Eye (tissue), 1 donor: ENCODE measurements at regions not wholly inside any gene's neighbourhood (a gene's known extent, or its start where the extent isn't known, plus 50 kb on each side); places are given as distances from the start of the nearest gene placed in this dataset.
"Not testable (repeated sequence)": the region's sequence is repeated elsewhere in the genome, so short reads cannot be mapped to it uniquely, and the experiment has no call there.

Experiments
- DNase-seq: peaks from one replicate; pipeline ENCODE4 v3.0.0-alpha.2; 2015

DNA sequence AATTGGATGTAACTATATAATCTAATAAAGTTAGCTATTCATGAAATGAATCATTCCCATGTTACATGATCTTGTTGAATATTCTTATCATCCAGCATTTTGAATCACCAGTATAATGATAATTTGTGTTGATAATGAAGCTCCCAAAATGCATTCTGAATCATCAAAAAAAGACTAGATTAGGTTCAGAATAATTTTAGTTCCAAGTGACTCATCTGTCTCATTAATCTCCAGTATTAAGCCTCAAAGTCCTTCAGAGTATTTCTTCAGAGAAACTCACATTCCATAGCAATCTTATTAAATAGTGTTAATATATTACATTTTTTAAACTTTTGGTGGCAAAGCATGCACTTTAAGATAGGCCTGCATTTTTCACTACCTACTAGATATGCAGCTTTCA lies 207.5 kb downstream of the SLITRK5 start:
- no peak for DNase-seq

DNA sequence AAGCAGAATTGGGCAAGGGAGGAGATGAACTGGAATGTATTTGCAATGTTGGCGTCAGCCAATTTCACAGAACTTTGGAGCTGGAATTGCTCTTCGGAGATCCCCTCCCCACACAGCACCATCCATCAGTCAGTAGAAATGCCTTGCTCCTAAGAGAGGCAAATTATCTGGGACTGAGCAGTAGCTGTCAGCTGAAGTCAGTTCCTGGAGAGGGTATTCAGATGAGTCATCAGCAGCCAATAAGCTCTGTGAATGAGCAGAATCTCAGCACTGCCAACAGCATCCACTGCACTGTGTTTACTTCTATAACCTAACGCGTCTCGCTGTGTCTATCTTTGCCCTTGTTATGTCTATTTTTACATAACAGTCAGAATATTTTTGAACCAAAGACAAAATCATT lies 213.7 kb downstream of the SLITRK5 start:
- DNase-seq = no peak

DNA sequence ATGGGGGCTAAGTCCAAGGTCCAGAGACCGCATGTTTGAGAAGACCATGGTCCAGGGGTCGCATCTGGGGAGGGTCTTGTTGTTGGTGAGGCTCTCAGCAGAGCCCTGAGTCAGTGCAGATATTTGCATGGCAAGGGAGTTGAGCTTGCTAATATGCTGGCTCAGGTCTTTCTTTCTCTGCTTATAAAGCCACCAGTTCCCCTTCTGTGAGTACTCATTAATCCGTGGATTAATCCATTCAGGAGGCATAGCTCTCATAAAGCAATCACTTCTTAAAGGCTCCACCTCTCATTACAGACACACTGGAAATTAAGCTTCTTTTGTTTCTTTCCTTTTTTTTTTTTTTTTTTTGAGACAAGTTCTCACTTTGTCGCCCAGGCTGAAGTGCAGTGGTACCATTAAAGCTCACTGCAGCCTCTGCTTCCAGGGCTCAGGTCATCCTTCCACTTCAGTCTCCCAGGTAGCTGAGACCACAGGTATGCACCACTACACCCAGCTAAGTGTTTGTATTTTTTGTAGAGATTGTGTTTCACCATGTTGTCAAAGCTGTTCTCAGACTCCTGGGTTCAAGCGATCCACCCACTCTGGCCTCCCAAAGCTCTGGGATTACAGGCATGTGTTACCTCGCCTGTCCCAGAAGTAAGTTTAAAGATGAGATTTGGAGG lies 216.4 kb downstream of the SLITRK5 start:
- no peak for DNase-seq

DNA sequence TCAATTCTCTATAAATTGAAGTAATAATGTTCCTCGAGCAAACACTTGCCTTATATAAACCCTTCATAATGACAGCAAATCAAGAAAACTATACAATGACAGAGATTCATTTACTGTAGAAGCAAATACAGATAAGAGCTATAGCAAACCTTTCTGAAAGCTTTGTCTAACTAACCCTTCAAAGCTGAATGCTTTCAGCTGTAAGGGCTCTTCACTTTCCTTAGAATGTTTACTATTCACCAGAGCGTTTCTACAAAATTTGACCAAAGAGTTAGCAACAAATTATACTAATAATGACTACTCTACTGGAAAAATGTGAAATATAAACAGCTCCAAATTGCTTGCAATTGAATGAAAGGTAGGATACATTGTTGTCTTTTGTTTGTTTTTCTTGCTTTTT lies 218.1 kb downstream of the SLITRK5 start:
- no peak for DNase-seq

DNA sequence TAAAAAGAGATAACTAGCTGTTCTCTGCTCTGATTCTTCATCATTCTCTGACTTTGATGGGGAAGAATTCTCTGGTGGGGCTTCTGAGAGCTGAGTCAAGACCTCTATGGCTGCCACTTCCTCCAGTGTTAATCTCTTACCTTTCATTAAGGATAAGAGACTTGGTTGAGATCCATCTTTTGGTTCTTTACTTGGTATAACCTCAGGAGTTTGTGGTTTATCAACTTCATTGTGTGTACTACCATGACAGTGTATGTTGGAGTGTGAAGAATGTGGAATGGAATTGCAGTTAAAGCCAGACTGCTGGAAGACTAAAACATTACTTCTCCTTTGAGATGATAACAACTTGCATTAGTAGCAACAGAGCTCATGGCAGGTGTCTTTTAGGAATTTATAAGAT lies 222.0 kb downstream of the SLITRK5 start:
- DNase-seq = no peak

DNA sequence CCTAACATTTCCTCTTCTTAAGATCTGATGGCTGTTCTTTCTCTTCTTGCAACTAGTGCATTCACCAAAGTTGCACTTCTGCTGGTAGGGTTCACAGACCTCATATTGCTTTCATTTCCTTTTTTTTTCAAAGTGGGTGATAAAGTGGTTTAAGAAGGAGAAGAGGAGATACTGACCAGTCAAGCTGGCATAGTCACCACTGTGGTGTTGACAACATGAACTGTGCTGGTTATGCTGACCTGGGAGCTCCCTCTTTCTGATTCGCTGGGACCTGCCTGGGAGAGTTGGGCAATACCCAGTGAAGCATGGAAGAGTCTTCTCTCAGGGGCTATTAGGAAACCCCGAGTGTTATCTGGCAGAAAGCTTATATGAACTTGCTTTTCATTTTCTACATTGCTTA lies 222.9 kb downstream of the SLITRK5 start:
- DNase-seq = no peak

DNA sequence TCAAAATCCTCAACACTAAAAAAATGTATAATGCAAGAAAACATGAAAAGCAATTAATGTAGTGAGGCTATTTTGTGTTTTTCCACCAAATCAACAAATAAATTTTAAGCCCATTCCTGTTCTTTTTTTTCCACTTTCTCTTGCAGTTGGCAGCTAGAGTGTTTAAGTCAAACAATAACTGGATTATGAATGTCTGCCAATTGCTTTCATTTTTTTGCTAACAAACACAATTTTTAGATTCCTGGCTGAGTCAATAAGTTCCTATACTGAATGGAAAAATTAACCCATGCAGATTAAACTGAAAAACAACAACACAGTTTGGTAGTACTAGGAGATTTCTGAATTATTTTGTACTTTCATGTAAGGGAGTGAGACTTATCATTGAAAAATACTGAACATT lies 232.4 kb downstream of the SLITRK5 start:
- no peak for DNase-seq

DNA sequence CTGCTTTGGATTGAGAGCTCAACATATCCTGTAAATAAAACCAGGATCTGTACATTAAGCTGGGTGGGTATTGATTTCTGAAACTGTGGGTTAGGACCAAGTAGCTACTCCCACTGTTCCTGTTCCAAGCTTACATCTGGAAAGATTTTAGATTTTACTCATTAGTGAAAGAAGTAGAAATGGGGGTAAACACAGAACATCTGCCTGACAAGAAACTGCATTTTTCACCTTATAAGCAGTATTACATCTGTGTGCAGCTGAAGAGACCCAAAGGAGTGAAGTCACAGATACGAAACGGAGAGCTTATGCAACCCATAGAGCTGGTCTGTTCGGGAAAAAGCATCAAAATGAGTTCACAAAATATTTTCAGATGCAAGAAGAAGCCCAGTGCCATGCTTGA lies 235.2 kb downstream of the SLITRK5 start:
- DNase-seq = no peak

DNA sequence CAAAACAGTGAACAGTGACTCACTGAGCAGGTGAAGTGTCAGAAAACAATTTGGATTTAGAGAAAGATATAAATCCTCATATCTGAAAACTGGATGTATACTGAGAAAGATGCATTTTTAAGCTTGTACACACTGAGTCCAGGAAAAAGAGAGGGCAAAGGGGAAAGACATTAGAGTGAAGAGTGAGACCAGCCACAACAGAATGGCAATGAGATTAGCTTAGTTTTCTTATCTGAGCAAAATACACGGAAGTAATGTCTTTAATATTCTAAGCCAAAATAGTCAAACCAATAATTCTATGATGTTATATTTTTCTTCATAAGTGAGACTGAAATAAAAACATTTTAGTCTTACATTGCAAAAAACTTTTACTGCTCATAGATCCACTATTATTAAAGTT lies 236.0 kb downstream of the SLITRK5 start:
- DNase-seq = no peak

DNA sequence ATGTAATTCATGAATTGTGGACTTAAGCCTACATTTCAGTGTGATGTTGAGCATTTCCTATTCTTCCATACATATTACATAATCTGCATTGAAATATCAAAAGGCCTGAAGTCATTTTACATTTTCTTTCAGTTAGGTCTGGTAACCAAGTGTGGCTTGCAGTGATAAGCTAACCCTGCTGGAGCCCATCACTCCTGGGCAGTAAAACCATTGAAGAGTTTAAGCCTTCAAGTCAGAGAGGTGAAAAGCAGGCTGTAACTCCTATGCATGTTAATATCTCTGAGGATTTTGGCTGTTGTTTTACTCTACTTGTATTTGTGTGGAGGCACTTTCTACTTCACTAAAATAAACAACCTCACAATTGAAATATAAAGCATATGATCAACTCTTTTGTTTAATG lies 248.8 kb downstream of the SLITRK5 start:
- no peak for DNase-seq

DNA sequence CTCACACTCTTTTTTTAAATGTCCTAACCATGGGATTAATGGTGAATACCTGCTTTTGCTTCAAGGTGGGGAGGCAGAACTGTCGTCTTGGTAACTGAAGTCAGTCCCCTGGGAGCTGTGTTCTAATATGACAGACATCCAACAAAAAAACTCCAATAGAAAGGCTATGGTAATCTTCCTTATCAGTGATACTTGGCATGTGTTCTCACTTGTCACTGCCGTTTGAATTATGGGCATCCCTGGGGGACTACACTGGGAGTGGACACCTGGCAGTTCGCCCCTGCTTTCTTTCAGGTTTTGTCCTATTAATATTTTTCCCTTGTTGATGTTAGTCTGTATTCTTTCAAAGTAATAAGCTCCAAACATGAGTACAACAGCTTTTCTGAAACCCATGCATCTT lies 252.6 kb downstream of the SLITRK5 start:
- no peak for DNase-seq

DNA sequence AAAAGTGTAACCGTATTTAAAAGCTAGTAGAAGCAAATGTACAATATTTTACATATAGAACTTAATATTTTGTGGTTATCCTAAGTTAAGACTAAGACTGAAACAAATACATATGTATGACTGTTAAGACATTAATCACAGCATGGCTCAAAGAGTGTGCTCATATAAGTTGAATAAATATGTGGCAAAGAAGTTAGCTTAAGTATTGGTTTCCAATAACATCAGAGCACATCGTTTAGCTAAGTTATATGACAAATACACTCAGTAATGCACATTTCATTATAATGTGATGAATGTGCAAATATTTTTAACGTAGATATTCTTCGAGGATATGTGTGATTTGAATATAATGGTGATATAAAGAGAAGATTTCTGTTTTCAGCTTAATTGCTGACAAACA lies 253.8 kb downstream of the SLITRK5 start:
- DNase-seq = no peak

DNA sequence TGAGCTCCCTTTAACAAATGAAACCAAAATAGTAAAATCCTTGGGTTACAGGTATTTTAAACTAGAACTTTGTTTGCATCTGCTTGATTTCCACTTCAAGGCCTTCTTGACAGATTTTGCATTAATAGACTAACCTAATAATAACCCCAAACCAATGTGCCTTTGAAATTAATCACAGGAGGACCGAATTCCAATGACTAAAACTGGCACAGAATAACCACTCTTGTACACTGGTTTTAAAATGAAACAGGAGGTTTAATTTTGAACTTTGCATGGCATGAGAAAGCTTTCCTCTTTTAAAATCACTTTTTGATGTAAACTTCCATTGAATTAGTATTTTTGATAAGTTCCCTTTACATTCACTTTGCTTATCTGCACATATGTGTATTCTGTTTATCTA lies 269.6 kb downstream of the SLITRK5 start:
- DNase-seq = no peak

DNA sequence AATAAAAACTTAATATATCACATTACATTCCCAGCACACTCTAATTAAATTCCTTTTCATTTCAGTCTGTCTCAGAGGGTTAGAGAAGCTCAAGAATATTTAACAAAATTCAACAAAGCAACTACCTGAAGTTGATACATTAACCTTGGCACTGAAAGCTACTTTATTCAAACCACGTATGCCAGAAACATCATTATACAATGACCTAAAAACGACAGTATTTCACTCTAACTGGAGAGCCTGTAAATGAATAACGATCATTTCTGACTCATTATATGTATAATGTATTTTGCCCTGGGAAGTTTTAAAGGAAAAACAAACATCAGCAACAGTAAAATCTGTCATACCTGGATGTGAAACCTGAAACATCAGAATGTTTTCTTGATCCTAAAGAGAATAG lies 270.1 kb downstream of the SLITRK5 start:
- DNase-seq = no peak

DNA sequence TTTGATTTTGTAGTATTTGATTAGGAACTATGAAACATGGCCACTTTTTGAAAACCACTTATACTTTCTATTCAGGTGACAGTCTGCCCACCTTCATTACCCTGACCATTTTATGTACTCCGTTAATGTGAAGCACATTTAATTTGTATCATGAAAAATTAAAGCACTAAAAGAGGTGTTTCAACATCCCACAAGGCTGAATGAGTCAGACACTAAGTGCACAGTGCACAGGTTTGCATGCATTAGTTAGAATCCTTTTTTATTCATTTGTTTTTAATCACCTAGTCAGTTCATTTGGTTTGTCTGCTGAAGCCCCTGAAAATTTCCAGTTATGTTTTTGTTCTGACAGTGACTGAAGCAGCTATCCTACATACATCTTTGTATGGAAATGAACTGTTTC lies 271.0 kb downstream of the SLITRK5 start:
- DNase-seq = no peak

DNA sequence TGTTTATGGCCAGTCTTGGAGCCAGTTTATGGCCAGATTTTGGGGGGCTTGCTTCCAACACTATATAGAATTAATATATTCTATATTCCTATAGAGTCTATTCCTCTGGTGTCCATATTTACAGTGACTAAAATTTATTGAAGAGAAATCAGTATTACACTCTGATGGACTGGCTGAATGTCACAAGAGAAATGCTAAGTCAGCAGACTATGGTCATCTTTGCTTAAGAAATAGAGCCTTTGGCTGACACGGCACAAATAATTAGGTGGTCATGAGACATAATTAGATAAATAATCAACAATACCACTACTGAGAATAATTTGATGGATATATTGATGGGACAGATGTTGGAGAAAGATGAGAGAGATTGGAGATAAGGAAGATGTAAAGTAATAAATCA lies 272.9 kb downstream of the SLITRK5 start:
- no peak for DNase-seq

DNA sequence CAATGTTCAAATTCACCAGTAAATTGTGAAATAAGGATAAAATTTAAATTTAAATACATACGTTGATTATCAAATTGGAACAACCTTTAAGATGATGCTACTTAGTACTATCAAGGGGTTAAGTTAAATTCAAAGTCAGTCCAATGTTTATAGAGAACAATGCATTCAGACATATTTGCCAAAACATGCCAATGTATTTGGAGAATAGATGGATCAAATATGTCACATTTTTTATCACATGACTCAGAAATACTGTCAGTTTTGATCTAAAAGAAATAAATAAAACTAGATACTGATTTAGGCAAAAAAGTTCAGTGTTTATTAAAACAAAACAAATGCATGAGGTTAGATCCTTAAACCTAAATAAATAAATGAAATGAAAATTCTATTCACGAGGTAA lies 281.2 kb downstream of the SLITRK5 start:
- DNase-seq = no peak

DNA sequence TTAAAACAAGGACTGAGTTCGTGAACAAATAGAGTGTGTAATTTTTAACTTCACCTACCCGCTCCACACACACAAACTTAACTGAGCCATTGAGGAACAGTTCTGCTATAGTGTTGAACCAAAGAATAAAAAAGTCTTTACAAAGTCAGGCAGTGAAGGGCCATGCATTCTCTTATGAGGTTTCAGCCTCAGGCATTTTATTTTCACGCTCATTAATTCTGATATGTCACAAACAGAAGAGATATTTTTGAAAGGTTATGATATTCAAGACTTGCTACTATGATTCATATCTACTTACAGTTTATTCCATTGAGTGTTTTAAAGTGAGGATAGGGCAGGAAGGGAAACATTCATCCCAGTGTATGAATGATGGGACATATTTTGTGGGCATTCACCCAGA lies 282.2 kb downstream of the SLITRK5 start:
- peak; percentile 54 for DNase-seq

DNA sequence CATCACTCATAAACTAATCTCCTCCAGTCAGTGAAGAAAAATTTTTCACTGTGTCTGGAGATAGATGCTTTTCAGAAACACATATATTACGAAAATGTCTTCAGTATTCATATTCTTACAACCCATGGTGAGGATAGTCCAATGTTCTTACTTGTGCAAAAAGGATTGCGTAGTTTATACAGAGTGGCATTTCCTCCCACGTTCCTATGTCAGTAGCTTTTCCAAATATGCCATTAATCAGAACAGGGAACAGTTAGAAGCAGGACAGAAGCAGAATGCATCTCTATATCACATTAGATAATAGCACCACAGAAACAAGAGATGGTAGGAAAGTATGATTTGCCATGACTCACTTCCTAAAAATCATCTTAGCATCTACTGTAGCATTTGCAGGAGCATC lies 282.9 kb downstream of the SLITRK5 start:
- DNase-seq = no peak

DNA sequence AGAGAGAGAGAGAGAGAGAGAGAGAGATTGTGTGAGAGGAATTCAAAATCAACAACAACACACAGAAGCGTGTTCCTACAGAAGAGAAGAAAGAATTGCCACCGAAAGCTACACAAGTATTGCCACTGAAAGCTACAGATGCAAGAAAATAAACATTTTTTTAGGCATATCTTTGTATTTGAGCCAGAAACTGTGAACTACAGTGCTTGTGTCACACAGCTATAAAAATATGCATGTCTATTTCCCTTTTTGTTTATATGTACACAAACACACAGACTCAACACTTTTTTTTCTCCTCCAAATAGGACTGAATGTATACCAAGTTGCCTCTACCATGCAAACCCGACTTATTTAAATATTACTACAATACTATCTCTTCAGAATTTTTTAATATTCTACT lies 290.4 kb downstream of the SLITRK5 start:
- no peak for DNase-seq

DNA sequence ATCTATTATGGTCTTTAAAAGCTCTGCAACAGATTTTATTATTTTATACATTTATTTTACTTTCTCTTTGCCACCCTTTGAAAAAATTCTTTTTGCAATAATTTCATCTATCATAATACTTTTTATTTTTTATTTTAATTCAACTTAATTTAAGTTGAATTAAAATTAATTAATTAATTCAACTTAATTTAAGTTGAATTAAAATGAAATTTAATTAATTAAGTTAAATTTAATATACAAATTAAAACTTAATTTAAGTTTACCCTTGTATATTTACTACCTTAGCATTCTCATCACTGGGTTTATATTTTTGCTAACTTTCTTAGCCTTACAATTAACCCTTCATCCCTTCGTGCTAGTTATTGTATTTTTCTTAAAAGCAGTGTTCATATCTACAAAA lies 301.4 kb downstream of the SLITRK5 start:
- no peak for DNase-seq

DNA sequence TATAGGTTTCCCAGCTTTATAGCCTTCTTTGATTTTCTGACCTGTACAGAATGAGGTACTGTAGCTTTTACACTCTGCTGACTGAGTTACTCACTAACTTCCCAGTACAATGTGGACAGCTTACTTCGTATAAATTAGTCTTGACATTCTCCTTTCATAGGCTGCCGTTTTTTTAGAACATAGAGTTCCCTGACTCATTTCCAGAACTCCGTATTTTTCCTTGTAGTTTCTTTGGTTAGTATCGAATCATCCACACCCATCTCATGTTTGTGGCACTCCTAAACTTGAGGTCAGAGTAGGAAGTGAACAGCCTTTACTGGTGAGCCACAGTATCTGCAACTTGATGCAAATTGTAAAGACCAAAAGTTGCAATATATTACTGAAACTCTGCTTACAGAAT lies 303.9 kb downstream of the SLITRK5 start:
- DNase-seq = no peak

DNA sequence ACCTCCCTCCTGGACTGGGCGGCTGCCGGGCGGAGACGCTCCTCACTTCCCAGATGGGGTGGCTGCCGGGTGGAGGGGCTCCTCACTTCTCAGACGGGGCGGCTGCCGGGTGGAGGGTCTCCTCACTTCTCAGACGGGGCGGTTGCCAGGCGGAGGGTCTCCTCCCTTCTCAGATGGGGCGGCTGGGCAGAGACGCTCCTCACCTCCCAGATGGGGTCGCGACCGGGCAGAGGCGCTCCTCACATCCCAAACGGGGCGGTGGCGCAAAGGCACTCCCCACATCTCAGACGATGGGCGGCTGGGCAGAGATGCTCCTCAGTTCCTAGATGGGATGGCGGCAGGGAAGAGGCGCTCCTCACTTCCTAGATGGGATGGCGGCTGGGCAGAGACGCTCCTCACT lies 305.5 kb downstream of the SLITRK5 start:
- not testable (repeated sequence) for DNase-seq

DNA sequence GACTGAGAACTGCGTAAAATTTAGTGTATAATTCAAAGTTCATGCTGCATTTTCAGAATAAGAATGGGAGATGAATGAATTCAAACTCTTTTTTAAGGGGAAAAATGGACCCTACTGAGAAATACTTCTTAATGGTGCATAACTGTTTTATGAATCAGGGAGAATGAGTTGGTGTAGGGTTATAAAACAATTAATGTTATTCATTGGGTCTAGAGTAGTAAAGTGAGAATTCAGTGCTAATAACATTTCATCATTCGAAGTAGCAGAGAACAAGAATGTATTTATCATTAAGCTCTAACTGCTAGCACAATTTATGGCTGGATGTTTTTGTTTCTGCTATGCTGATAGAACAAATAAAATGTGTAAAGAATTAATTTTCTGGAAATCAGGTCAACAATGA lies 310.2 kb downstream of the SLITRK5 start:
- DNase-seq = no peak

DNA sequence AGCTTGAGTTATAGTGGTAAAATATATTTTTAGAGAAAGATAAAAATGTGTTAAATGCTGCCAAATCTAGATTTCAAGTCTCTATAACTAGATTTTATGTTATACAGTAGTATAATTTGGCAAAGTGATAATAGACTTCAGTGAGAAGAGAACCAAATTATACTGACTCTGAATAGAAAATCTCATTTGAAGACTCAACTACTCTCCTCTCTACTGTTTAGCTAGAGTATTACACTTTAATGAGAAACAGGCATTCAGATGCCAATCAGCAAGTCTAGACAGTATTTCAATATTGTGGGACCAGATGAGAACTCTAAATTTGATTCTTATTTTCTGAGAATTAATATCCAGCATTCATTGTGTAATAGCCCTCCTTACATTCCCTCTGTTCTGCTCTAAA lies 311.2 kb downstream of the SLITRK5 start:
- no peak for DNase-seq
